Muscle of arm (tissue), 1 donor: ENCODE measurements at regions not wholly inside any gene's neighbourhood (a gene's known extent, or its start where the extent isn't known, plus 50 kb on each side); places are given as distances from the start of the nearest gene placed in this dataset.

Experiments
- DNase-seq: peaks from one replicate; pipeline ENCODE4 v3.0.0-alpha.2; 2013

- DNase-seq: no peak
Observed at GRCh38 chr16:49024016-49024415, 257.6 kb downstream of the CBLN1 start.

DNA sequence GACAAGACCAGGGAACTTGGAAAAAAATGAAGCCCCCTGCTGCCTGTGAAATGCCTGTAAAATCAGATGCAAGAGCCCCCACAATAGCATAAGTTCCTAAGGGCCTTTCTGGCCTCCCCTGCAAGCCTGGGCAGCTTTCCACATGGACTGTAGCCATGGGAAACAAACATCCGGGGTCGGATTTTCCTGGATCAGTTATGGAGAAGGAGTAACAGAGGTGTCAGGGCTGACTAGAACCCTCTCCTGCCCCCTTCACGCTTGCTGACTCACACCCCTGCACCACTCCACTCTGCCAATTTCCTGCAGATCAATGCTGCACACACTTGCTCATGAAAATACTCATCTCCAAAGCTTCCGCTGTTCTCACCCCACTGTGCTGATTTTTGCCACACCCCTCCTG, 258.6 kb downstream of the CBLN1 start:
- no peak for DNase-seq

DNA sequence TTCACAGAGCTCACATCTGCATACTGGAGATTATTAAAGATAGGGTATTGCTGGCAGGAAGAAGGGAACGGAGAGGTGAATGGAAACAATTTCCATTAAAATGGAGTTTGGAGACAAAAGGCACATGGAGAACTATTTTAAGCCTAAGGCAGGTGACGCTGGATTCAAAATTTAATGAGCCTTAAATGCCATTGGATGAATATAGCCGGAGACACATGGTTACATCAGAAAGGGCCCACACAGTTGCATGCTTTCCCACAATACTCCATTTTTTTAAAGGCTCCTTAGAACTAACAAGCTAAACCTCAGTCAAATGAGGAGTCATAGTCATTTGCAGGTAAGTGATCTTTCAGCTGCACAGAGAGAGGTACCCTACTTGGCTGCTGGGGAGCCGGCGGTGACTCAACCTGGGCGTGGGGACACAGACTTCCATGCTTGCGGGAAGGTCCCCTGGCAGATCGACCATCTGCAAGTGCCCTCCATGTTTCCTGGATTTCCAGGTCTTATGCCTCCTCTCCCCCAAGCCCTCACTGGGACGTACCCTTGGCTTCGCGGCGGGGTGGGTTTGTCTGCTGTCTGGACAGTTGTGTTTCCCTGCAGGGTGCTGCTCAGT, 259.2 kb downstream of the CBLN1 start:
- DNase-seq: no peak

DNA sequence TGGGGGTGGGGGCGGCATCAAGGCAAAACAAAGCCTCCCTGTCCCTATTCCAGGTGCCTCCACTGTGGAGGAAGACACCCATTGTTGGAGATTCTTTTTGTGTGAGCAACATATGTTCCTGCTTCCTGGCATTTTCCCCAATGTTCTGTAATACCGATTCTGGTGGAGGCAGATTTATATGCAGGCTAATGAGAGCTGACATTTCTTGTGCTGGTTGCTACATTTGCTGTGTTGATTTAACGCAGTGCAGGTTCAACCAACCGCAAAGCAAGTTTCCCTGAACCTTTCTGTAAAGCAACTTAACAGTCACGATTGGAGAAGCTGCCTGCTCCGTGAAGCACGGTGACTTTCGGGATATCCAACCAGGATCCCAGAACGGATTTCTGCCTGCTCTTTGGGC, 260.5 kb downstream of the CBLN1 start:
- DNase-seq: peak; percentile 75

DNA sequence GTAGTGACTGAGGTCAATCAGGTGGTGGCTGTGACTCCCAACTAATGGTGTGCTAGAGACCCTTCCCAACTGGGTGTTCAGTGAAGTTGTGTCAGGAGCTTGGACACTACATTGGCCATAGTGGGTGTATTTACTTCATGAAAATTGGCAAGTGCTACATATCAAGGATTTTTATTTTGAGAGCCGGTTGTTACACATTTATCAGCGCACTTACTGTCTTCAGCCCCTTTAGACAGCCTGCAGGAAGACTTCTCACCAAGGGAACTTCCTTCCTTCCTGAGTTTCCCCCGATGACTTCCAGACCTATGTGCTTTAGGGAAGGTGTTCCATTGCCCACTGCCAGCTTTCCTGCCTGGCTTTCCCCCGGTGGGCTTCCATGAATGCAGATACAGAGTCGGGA, 261.2 kb downstream of the CBLN1 start:
- no peak for DNase-seq

DNA sequence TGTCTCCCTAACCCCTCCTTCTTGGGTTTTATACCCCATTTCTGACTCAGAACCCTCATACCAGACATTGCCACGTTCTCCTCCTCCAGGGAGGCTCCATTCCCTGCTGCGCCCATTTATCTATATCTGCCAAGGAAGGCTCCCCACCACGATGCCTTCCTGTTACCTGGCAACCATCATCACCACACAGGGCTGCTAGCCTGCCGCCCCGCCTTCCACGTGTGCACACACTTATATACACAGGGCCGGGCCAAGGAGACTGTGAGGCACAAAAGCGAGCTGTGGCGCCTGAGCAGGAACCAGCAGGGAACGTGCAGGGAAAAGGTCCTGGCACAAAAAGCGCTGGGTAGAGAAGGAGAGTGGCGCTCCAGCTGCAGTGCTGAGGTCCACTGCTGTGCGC, 261.8 kb downstream of the CBLN1 start:
- DNase-seq: no peak

- DNase-seq: peak; percentile 54
Observed at GRCh38 chr16:49019081-49019633, 262.5 kb downstream of the CBLN1 start.

DNA sequence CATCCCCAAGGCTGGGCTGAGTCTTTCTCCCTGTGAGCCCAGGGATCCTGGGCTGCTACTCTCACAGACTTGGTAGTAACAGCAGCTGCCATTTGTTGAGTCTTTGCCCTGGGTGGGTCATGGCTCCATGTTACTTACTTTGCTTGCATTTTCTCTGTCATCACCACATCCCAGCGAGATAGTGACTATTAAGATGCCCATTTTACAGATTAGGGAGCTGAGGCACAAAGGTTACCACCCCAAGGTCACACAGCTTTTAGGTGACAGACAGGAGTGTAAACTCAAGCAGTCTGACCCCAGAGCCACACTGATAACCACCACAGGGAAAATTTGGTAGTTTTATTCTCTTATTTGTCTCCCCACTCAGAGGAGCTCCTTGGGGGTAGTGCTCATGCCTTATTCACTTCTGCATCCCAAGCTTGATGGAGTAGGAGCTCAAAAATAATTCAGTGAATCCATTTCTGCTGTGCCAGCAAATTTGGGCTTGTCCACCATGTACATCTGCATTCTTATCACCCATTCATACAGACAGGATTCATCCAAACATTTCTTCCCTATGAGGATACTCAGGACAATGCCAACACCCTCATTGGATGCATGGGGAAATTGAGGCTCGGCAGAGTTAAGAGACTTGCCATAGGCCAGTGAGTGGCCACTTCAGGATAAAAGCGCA, 263.2 kb downstream of the CBLN1 start:
- no peak for DNase-seq

DNA sequence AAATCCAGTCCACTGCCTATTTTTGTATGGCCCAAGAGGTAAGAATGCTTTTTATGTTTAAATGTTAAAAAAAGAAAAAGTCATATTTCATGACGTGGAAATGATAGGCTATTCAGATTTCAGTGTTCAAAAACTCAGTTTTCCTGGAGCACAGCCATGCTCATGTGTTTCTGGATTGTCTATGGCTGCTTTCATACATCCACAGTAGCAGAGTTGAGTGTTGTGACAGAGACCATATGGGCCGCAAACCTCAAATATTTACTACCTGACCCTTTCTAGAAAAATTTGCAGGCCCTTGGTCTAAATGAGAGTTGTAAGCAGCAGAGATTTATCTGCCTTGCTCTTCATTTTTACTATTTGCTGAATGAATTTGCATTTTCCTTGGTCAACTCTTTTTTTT, 264.1 kb downstream of the CBLN1 start:
- no peak for DNase-seq

DNA sequence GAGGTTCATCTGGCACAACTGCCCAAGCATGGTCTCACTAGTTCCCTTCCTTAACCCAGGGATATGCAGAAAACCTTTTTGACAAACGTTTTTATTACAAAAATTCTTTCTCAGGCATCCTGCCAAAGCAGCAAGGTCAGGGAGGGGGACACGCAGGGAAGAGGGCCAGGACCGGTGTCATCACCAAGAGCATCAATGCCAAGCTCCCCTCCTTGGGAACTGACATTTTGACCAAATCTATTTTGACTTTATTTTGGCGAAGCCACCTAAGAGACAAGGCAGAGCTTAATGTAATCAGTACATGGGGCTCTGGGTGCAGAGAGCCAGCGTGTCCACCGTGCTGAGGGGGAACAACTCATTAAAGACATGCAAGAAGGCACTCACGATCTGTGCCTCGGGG, 265.2 kb downstream of the CBLN1 start:
- no peak for DNase-seq

DNA sequence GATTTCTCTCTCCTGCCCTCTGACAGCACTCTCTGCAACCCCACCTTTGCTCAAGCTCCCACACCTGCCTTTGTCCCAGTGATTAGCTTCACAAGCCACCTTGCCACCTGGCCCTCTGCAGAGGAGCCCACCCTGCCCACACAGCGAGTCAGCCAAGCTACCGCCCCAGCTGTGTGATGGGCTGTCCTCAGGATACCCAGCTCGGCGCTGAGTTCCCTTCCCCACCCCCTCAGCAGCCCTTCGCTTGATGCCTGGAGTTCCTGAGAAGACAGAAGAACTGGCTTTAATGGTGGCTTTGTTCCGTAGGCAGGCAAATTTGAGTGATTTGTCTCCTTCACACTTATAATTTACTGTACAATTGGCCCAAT, 266.4 kb downstream of the CBLN1 start:
- DNase-seq: no peak

- no peak for DNase-seq
Observed at GRCh38 chr16:49014277-49015224, 267.1 kb downstream of the CBLN1 start.

- no peak for DNase-seq
Observed at GRCh38 chr16:49013727-49014080, 267.9 kb downstream of the CBLN1 start.

DNA sequence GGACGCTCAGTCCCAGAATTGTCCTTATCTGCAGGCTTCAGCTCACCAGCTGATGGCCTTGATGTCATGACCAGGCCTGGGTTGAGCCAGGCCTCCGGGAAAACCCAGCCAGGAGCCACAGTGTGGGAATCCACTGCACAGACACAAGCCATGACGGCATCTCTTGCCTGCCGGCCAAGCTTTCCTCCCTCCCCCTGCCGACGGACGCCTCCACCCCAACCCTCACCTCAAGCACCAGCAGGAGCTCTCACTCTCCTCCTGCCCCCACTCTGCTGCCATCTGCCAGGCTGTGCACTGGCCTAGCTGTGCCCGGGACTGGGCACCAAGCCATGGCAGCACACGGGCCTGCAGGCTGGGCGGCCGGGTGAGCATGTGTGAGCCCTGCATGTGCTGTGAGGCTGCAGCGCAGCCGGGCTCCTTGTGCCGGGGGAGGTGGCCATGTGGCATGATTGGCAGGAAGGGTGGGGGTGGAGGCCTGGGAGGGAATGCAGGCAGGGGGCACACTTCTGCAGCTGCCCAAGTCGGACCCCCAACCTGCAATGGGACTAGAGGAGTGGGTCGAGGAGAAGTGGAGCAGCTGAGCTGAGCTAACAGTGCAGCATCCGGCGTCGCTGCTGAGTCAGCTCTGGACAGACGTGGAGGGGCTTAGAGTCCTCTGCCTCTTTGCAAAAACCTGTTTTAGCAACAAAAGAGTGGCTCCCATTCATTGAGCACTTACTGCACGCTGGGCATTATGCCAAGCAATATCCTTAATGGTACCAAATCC, 268.5 kb downstream of the CBLN1 start:
- no peak for DNase-seq

GRCh38 chr16:49011901-49012300, 269.7 kb downstream of the CBLN1 start:
- DNase-seq: no peak

DNA sequence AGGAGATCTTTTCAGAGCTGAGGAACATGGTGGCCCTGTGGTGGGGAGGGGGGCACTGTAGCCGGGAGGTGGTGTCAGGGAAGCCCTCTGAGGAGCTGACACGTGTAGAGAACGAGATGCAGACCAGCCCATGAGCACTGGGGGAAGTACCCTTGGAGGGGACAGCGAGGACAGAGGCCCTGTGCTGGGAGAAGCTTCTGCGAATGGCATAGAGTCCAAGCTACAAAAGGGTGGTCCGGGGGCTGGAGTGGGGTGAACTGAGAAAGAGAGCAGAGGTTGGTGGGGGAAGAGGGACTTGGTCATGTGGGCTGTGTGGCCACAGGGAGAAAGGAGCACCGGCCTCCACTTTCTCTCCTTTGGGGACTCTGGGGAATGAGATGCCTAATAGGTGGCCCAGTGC, 270.8 kb downstream of the CBLN1 start:
- no peak for DNase-seq

DNA sequence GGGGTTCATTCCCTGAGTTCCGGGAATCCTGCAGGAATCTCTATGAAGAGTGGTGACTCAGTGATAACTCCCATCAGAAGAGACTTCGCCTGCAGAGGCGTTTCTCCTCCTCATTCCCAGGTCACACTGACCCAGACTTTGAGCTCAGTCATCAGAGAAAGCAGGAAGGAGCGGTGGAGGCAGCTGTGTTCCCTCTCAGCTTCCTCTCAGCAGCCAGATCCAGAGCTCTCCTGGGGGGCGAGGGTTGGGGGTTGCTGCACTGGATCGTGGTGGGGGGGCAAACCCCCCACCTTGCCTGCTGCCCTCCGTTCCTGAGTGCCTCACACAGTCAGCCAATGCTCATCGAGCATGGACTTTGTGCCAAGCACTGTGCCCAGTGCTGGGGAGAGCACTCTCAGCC, 271.2 kb downstream of the CBLN1 start:
- DNase-seq: no peak

DNA sequence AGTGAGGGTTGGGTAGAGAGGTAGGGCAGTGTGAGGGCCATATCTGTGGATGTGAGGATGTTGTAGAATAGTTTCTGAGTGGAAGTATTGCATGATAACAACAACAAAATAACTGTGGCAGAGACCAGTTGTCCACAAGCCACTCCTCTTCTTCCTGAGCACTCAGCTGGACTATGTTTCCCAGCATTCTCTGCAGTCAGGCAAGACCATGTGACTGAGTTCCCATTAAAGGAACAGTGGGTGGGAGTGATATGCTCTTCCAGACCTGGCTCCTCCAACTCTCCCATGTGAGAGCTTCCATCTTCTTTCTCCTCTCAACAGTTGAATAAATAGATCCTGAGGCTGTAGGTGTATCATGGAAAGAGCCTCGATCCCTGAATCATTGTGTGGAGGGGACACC, 272.4 kb downstream of the CBLN1 start:
- DNase-seq: no peak

- DNase-seq: no peak
Observed at GRCh38 chr16:49003992-49004391, 277.6 kb downstream of the CBLN1 start.

DNA sequence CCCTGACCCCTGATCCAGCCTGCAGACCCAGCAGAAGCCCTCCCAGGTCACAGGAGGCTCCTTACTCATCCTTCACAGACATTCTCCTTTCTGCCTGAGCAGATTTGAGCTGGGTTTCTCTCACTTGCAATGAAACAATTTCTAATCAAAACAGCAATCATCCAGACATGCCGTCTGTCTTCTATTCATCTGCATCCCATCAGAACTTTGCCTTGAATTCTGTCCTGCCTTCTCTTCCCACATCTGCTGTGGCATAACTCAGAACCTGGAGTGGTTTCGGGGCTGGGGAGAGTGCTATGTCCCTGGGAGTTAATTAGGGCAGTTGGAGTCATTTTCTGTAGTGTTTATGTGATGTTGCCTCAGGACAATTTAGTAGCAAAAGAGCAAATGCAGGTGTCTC, 278.6 kb downstream of the CBLN1 start:
- DNase-seq: no peak

GRCh38 chr16:49000594-49000993, 281.0 kb downstream of the CBLN1 start:
- no peak for DNase-seq

- no peak for DNase-seq
Observed at GRCh38 chr16:48999508-48999907, 282.1 kb downstream of the CBLN1 start.
